Keratinocyte (primary cell): ENCODE measurements at regions not wholly inside any gene's neighbourhood (a gene's known extent, or its start where the extent isn't known, plus 50 kb on each side); places are given as distances from the start of the nearest gene placed in this dataset.

Experiments used
- CTCF ChIP-seq, 3 experiments: IDR thresholded peaks in 1 of 3; conservative IDR thresholded peaks in 1 of 3; optimal IDR thresholded peaks in 1 of 3; 2 replicates in 2 of 3; 3 replicates in 1 of 3; pipeline versions ENCODE3 to v1.5.1; 2011; ENCODE audit warnings: low read length in 3 of 3, mild to moderate bottlenecking in 3 of 3, moderate library complexity in 2 of 3, control low read depth in 1 of 3, inconsistent platforms in 1 of 3; ENCODE audit not compliant: insufficient read depth in 2 of 3; ENCODE audit errors: extremely low read depth in 1 of 3
- EZH2 ChIP-seq: IDR thresholded peaks from one replicate; pipeline ENCODE4 v1.6.1; 2012; ENCODE audit warnings: inconsistent platforms, mild to moderate bottlenecking, low read length, moderate library complexity

- TF ChIP-seq CTCF (optimal IDR thresholded peaks at IDR 0.05 in 1 of 3, IDR thresholded peaks at IDR 0.05 in 1 of 3, conservative IDR thresholded peaks at IDR 0.05 in 1 of 3; ENCODE audit: extremely low read depth in 1 of 3, insufficient read depth in 2 of 3, low read length in 3 of 3) (no peak), EZH2 (no peak)
These were observed 95.4 kb upstream of the S1PR1 start for GRCh38 chr1:101141376-101141775.
